HFFc6 (cell line): ENCODE measurements at regions not wholly inside any gene's neighbourhood (a gene's known extent, or its start where the extent isn't known, plus 50 kb on each side); places are given as distances from the start of the nearest gene placed in this dataset.

Experiments used
- DNase-seq: peaks from one replicate; pipeline ENCODE4 v3.0.0-alpha.2; 2018
- H3K27ac Mint-ChIP-seq: 2 replicates; pipeline ENCODE4 v1.8.0; 2020; ENCODE audit warnings: mild to moderate bottlenecking, mixed read lengths
- H3K27me3 Mint-ChIP-seq: 2 replicates; pipeline ENCODE4 v1.8.0; 2021; ENCODE audit warnings: mild to moderate bottlenecking, moderate library complexity, mixed read lengths; ENCODE audit not compliant: insufficient read depth
- H3K36me3 Mint-ChIP-seq: 2 replicates; pipeline ENCODE4 v1.8.0; 2021; ENCODE audit warnings: low read depth, mixed read lengths
- H3K4me1 Mint-ChIP-seq: 2 replicates; pipeline ENCODE4 v1.8.0; 2020; ENCODE audit warnings: low read depth, mixed read lengths
- H3K4me3 Mint-ChIP-seq: 2 replicates; pipeline ENCODE4 v1.8.0; 2020; ENCODE audit warnings: mild to moderate bottlenecking, moderate library complexity, mixed read lengths
- H3K9me3 Mint-ChIP-seq: 2 replicates; pipeline ENCODE4 v1.8.0; 2020; ENCODE audit warnings: mild to moderate bottlenecking, mixed read lengths
- TF ChIP-seq, protein P1 (sequence below): fragments of 200-600 bp; sonication (generic); IDR thresholded peaks from 2 replicates; pipeline ENCODE4 v1.5.0; 2021; ENCODE audit warnings: antibody characterized with exemption, mild to moderate bottlenecking

DNA sequence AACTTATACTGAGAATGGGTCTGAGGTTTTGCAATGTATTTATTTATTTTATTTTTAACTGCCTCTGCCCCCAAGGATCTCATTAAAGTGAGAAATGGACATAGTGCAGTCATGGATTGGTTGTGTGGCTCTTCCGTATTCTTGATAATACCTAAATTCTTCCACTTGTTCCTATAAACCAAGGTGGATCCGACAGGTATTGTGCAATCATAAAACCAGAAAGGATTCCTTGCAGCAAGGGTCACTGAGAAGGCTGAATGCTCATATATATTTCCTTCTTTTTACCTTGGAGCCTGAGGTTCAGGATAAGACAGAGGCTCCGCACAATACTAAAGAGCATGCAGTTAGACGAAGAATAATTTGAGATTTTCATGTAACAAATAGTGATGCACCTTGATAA, 826.0 kb upstream of the SOX11 start:
- Mint-ChIP-seq H3K27ac (no peak overlapping the region), H3K27me3 (no peaks in the 10 kb centered on the region), H3K36me3 (no peaks in the 10 kb centered on the region), H3K4me3 (no peak overlapping the region), H3K9me3 (peaks cover 58% of the 10 kb centered on the region), H3K4me1 (no peaks in the 10 kb centered on the region)
- no peak for DNase-seq
- TF ChIP-seq, protein P1, sequence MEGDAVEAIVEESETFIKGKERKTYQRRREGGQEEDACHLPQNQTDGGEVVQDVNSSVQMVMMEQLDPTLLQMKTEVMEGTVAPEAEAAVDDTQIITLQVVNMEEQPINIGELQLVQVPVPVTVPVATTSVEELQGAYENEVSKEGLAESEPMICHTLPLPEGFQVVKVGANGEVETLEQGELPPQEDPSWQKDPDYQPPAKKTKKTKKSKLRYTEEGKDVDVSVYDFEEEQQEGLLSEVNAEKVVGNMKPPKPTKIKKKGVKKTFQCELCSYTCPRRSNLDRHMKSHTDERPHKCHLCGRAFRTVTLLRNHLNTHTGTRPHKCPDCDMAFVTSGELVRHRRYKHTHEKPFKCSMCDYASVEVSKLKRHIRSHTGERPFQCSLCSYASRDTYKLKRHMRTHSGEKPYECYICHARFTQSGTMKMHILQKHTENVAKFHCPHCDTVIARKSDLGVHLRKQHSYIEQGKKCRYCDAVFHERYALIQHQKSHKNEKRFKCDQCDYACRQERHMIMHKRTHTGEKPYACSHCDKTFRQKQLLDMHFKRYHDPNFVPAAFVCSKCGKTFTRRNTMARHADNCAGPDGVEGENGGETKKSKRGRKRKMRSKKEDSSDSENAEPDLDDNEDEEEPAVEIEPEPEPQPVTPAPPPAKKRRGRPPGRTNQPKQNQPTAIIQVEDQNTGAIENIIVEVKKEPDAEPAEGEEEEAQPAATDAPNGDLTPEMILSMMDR: no peak

DNA sequence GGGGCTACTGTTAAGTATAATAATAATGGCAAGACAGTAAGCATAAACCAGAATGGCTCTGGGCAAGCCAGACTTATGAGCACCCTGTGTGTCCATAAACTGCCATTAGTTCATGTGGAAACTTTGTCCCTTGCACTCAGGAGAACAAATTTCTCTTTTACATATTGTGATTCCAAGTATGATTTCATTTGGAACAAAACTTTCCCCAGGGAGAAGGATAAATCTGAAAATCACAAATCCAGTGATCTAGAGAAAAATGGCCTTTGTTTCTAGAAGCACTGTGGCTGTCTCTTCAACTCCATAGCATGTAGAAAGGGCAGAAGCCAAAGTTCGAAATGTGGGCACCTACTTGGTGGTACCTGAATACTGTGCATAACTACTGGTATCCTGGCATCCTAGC, 823.7 kb upstream of the SOX11 start:
- Mint-ChIP-seq H3K27ac (no peak overlapping the region), H3K27me3 (no peaks in the 10 kb centered on the region), H3K36me3 (no peaks in the 10 kb centered on the region), H3K4me1 (no peaks in the 10 kb centered on the region), H3K9me3 (peaks cover 48% of the 10 kb centered on the region), H3K4me3 (no peak overlapping the region)
- no peak for DNase-seq
- TF ChIP-seq, protein P1: no peak

DNA sequence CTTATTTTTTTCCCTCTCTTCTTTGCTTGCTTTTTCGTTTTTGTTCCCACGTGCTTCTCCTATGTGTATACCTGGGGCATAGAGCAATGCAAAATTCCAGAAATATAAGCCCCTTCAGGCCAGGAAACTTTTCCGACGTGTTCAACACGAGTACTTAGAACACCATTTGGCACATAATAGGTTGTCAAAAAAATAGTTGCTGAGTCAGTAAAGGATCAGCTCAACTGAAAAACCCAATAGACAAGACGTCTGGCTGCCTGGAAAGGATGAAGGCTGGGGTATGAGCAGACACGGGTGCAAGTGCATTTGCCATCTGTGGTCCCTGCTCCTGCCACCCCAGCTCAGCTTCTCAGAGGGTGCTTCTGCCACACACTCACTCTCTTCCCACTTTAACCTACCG, 823.0 kb upstream of the SOX11 start:
- Mint-ChIP-seq H3K4me3 (no peak overlapping the region), H3K27me3 (no peaks in the 10 kb centered on the region), H3K9me3 (peaks cover 55% of the 10 kb centered on the region), H3K4me1 (no peaks in the 10 kb centered on the region), H3K36me3 (no peaks in the 10 kb centered on the region), H3K27ac (no peak overlapping the region)
- no peak for DNase-seq
- TF ChIP-seq, protein P1: no peak

DNA sequence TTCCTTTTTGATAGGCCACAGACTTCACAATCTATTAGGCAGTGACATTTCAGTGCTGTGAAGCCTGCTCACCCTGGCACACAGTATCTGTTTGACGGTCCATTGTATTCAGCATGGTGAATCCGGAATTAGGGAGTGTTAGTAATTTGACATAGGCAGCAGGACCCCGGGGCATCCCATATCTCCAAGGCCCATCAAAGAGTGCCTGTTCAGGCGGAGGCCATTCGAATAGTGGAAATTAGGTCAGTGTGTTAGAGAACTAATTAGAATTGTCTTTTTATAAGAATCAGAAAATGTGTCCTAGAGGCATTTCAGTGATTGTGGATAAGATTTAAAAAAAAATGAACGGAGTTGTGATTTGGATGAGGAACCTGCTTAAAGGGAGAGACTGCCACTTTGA, 818.8 kb upstream of the SOX11 start:
- no peaks in the 10 kb centered on the region for H3K27me3 Mint-ChIP-seq
- H3K27ac Mint-ChIP-seq: no peak overlapping the region
- H3K36me3 Mint-ChIP-seq: no peaks in the 10 kb centered on the region
- TF ChIP-seq, protein P1: no peak
- H3K4me3 Mint-ChIP-seq: no peak overlapping the region
- H3K9me3 Mint-ChIP-seq: peaks cover 57% of the 10 kb centered on the region
- H3K4me1 Mint-ChIP-seq: no peaks in the 10 kb centered on the region
- no peak for DNase-seq

DNA sequence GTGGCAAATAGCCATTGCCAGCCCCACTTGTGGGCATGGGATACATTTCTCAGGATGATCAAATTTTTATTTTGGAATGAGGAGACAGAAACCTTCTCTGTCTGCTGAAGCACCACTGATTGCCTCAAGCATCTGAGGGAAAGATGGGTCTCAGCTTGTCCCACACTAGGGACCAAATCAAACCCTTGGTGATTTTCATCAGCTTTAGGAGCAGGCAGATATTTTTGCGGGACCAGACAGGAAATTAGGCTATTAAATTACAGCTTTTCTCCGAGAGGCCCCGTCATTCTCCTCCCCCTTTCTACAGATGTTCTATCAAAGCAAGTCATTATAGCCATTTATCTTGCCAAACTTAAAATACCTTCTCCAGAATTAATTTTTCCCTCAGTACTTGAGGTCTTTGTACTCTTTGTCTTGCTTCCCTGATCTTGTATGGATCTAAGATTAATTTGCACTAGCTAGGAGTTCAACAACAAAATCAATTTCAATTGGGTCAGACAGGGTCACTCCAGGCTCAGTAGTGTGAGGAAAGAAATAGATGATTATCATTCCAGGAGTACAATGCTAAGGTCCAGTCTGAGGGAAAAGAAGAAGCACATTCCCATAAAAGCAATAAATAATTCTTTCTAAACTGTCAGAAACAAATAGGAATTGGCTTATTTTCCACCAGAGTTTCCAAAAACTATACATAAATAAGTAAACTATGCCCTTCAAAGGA, 818.1 kb upstream of the SOX11 start:
- Mint-ChIP-seq H3K4me3 (no peak overlapping the region), H3K36me3 (no peaks in the 10 kb centered on the region), H3K4me1 (no peaks in the 10 kb centered on the region), H3K9me3 (peaks cover 50% of the 10 kb centered on the region), H3K27me3 (no peaks in the 10 kb centered on the region), H3K27ac (no peak overlapping the region)
- TF ChIP-seq, protein P1: no peak
- no peak for DNase-seq
